PC-9 (cell line): ENCODE measurements at regions not wholly inside any gene's neighbourhood (a gene's known extent, or its start where the extent isn't known, plus 50 kb on each side); places are given as distances from the start of the nearest gene placed in this dataset.

Experiments
- BruUV-seq: library from RNA; stranded (reverse); fragments of 400-500 nt; replicated peaks from 2 replicates; lab custom pipeline; 2021; lab: Mats Ljungman, UMichigan
- CTCF ChIA-PET: fragments of 300-600 bp; sonication (Branson Sonifier 250); formaldehyde crosslinking; loops from one replicate; lab custom pipeline; 2022; ENCODE audit warnings: antibody characterized with exemption; lab: Charles Lee
- POLR2A ChIA-PET: fragments of 300-600 bp; sonication (Branson Sonifier 250); formaldehyde crosslinking; loops from one replicate; lab custom pipeline; 2022; ENCODE audit warnings: antibody characterized with exemption; ENCODE audit not compliant: unreplicated experiment; lab: Charles Lee
- DNase-seq, 2 experiments: peaks; one replicate each; pipeline versions ENCODE4 v3.0.0 to v3.0.0-alpha.2; 2015 to 2022; ENCODE audit warnings: mixed read lengths in 1 of 2
- H2AFZ ChIP-seq: fragments of 200-600 bp; sonication (generic); 2 replicates; pipeline ENCODE4 v1.8.1; 2017; ENCODE audit warnings: antibody characterized with exemption
- H3F3A ChIP-seq: fragments of 200-600 bp; sonication (generic); 2 replicates; pipeline ENCODE4 v1.8.1; 2017; ENCODE audit warnings: antibody characterized with exemption, mild to moderate bottlenecking, low read depth; ENCODE audit not compliant: insufficient read depth
- H3K27ac ChIP-seq: fragments of 200-600 bp; sonication (generic); 2 replicates; pipeline ENCODE4 v1.6.1; 2016; ENCODE audit warnings: mixed run types
- H3K27me3 ChIP-seq: fragments of 200-600 bp; sonication (generic); 2 replicates; pipeline ENCODE4 v1.6.1; 2016; ENCODE audit warnings: low read depth, mixed run types; ENCODE audit not compliant: insufficient read depth
- H3K36me3 ChIP-seq: fragments of 200-600 bp; sonication (generic); 2 replicates; pipeline ENCODE4 v1.6.1; 2016; ENCODE audit warnings: low read depth, mixed run types
- H3K4me1 ChIP-seq: fragments of 200-600 bp; sonication (generic); replicated peaks from 2 replicates; pipeline ENCODE4 v1.6.1; 2016; ENCODE audit warnings: mixed run types; ENCODE audit not compliant: insufficient read depth
- H3K4me2 ChIP-seq: fragments of 200-600 bp; sonication (generic); 2 replicates; pipeline ENCODE4 v1.6.1; 2017; ENCODE audit warnings: mixed run types
- H3K4me3 ChIP-seq: fragments of 200-600 bp; sonication (generic); 2 replicates; pipeline ENCODE4 v1.6.1; 2016; ENCODE audit warnings: mixed run types
- H3K79me2 ChIP-seq: fragments of 200-600 bp; sonication (generic); 2 replicates; pipeline ENCODE4 v1.6.1; 2017; ENCODE audit warnings: low read depth, mixed run types
- H3K9me2 ChIP-seq: fragments of 200-600 bp; sonication (generic); 2 replicates; pipeline ENCODE4 v1.8.1; 2017; ENCODE audit warnings: mild to moderate bottlenecking; ENCODE audit not compliant: insufficient read depth
- H3K9me3 ChIP-seq: fragments of 200-600 bp; sonication (generic); 2 replicates; pipeline ENCODE4 v1.8.1; 2016; ENCODE audit warnings: low read depth; ENCODE audit not compliant: insufficient read depth
- H4K20me1 ChIP-seq: fragments of 200-600 bp; sonication (generic); 2 replicates; pipeline ENCODE4 v1.8.1; 2017; ENCODE audit not compliant: insufficient read depth
- EZH2 ChIP-seq: fragments of 200-600 bp; sonication (generic); IDR thresholded peaks from 2 replicates; pipeline ENCODE4 v1.8.0; 2017; ENCODE audit warnings: antibody characterized with exemption, low read depth
- intact Hi-C: fragments of 100-400 bp; cut with micrococcal nuclease; formaldehyde crosslinking; loops from one replicate; pipeline ENCODE4 v1.10.0; 2022; ENCODE audit not compliant: unreplicated experiment
- TF ChIP-seq, protein P1 (sequence below): fragments of 200-600 bp; sonication (generic); conservative IDR thresholded peaks from 2 replicates; pipeline ENCODE4 v1.6.1; 2017; ENCODE audit warnings: mixed run types, antibody characterized with exemption, mild to moderate bottlenecking, moderate library complexity

DNA sequence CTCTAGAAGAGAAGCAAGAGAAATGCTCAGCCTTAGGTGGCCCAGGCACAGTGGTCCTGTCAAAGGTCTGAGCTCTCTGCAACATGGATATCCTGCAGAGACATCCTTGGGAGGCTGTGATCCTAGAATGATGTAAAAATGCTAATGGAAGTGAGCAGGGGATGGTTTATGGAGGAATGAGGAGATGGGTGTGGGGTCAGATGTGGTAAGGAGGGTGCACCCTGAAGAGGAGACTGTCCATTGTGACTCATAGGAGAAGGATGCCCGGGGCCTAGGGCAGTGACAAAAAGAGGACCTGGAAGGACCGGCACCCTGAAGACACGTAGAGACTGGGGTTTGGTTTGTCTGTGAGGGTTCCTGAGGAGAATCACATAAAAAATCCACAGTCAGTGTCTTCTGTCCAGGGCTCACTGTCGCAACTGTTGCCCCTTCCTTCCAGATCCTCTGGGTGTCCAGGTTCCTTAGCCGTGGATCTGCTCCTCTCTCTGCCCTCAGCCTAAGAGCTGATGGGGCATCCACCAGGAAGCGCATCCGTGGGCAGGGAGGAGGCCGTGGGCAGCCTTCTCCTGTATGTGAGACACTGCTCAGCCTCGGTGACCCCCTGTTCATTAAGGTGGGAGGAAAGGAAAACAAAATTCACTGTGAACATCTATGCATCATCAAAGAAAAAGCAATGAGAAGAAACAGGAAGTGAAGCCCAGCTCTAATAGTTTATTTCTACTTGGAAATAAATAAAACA, 110.7 kb downstream of the VPREB1 start:
- no peak overlapping the region for H3K4me2 ChIP-seq
- H3K9me2 ChIP-seq = no peaks in the 10 kb centered on the region
- no peak overlapping the region for H3K27ac ChIP-seq
- no peaks in the 10 kb centered on the region for H3K36me3 ChIP-seq
- no peaks in the 10 kb centered on the region for H3K9me3 ChIP-seq
- no peak overlapping the region for H3K4me3 ChIP-seq
- H3K4me1 ChIP-seq = no peaks in the 10 kb centered on the region
- BruUV-seq = no TSS peak
- H2AFZ ChIP-seq = no peak overlapping the region
- no peaks in the 10 kb centered on the region for H3F3A ChIP-seq
- intact Hi-C loops = loop anchor here (5.0 kb wide), 1 partner anchor 602 kb away; no protein-coding TSS in a partner anchor
- ChIA-PET CTCF (no interaction called here), POLR2A (no interaction called here)
- DNase-seq = no peak
- no peaks in the 10 kb centered on the region for H3K79me2 ChIP-seq
- no peaks in the 10 kb centered on the region for H4K20me1 ChIP-seq
- TF ChIP-seq, protein P1, sequence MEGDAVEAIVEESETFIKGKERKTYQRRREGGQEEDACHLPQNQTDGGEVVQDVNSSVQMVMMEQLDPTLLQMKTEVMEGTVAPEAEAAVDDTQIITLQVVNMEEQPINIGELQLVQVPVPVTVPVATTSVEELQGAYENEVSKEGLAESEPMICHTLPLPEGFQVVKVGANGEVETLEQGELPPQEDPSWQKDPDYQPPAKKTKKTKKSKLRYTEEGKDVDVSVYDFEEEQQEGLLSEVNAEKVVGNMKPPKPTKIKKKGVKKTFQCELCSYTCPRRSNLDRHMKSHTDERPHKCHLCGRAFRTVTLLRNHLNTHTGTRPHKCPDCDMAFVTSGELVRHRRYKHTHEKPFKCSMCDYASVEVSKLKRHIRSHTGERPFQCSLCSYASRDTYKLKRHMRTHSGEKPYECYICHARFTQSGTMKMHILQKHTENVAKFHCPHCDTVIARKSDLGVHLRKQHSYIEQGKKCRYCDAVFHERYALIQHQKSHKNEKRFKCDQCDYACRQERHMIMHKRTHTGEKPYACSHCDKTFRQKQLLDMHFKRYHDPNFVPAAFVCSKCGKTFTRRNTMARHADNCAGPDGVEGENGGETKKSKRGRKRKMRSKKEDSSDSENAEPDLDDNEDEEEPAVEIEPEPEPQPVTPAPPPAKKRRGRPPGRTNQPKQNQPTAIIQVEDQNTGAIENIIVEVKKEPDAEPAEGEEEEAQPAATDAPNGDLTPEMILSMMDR = no peak
- TF ChIP-seq EZH2 = no peak
- H3K27me3 ChIP-seq = peaks cover 18% of the 10 kb centered on the region

- CTCF ChIA-PET = interaction anchor here (1.0 kb wide), 1 partner anchor 13 kb away, joined by 3 read pairs; no protein-coding TSS in a partner anchor
- no TSS peak for BruUV-seq
These were observed 112.7 kb downstream of the VPREB1 start for GRCh38 chr22:22357024-22357883.

DNA sequence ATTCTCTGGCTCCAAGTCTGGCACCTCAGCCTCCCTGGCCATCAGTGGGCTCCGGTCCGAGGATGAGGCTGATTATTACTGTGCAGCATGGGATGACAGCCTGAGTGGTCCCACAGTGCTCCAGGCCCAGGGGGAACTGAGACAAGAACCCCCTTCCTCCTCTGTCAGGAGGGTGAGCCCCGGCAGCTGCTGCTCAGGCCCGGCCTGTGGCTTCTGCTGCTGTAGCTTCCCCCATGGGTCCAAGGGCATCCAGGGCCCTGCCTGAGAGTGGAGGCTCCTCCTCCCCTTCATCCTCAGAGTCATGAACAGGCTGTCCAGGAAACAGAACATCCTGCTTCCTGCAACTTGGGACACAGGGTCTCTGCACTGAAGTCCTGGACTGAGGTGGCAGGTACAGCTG, 113.6 kb downstream of the VPREB1 start:
- H3K79me2 ChIP-seq = no peaks in the 10 kb centered on the region
- H3K4me2 ChIP-seq = no peak overlapping the region
- ChIA-PET CTCF (no interaction called here), POLR2A (no interaction called here)
- no peaks in the 10 kb centered on the region for H4K20me1 ChIP-seq
- BruUV-seq = no TSS peak
- intact Hi-C loops = loop anchor here (5.0 kb wide), 1 partner anchor 599 kb away; no protein-coding TSS in a partner anchor
- no peak for DNase-seq
- TF ChIP-seq, protein P1 = no peak
- no peak for TF ChIP-seq EZH2
- H3K4me3 ChIP-seq = no peak overlapping the region
- H3K4me1 ChIP-seq = no peaks in the 10 kb centered on the region
- no peaks in the 10 kb centered on the region for H3K36me3 ChIP-seq
- H3K9me2 ChIP-seq = no peaks in the 10 kb centered on the region
- H3K27me3 ChIP-seq = peaks cover 18% of the 10 kb centered on the region
- no peaks in the 10 kb centered on the region for H3F3A ChIP-seq
- no peak overlapping the region for H3K27ac ChIP-seq
- no peak overlapping the region for H2AFZ ChIP-seq
- H3K9me3 ChIP-seq = no peaks in the 10 kb centered on the region

More at GRCh38 chr22:22357024-22357883, 112.7 kb downstream of the VPREB1 start:
- H3K4me3 ChIP-seq = no peak overlapping the region
- no peaks in the 10 kb centered on the region for H3K36me3 ChIP-seq
- TF ChIP-seq EZH2 = no peak
- TF ChIP-seq, protein P1 = peak; percentile 66
- POLR2A ChIA-PET = no interaction called here
- H3F3A ChIP-seq = no peaks in the 10 kb centered on the region
- H3K27ac ChIP-seq = no peak overlapping the region
- H2AFZ ChIP-seq = no peak overlapping the region
- no peaks in the 10 kb centered on the region for H3K79me2 ChIP-seq
- H3K9me3 ChIP-seq = no peaks in the 10 kb centered on the region
- H3K9me2 ChIP-seq = no peaks in the 10 kb centered on the region
- peak; percentile 49 to 65 for DNase-seq
- H4K20me1 ChIP-seq = no peaks in the 10 kb centered on the region
- H3K4me1 ChIP-seq = no peaks in the 10 kb centered on the region
- intact Hi-C loops = loop anchor here (5.0 kb wide), 1 partner anchor 600 kb away; no protein-coding TSS in a partner anchor
- H3K27me3 ChIP-seq = peaks cover 10% of the 10 kb centered on the region
- H3K4me2 ChIP-seq = no peak overlapping the region
